Osteocyte (in vitro differentiated cells): ENCODE measurements at regions not wholly inside any gene's neighbourhood (a gene's known extent, or its start where the extent isn't known, plus 50 kb on each side); places are given as distances from the start of the nearest gene placed in this dataset.

Experiments used
- DNase-seq: peaks from one replicate; pipeline ENCODE4 v3.0.0; 2021; ENCODE audit warnings: mixed read lengths; ENCODE audit not compliant: unreplicated experiment; ENCODE audit errors: extremely low spot score
- H3K27ac Mint-ChIP-seq: one replicate; pipeline ENCODE4 v1.8.0; 2021; ENCODE audit warnings: mild to moderate bottlenecking, mixed read lengths; ENCODE audit not compliant: unreplicated experiment
- H3K27me3 Mint-ChIP-seq: one replicate; pipeline ENCODE4 v1.8.0; 2021; ENCODE audit warnings: mixed read lengths; ENCODE audit not compliant: unreplicated experiment
- H3K36me3 Mint-ChIP-seq: one replicate; pipeline ENCODE4 v1.8.0; 2021; ENCODE audit warnings: mixed read lengths; ENCODE audit not compliant: unreplicated experiment
- H3K4me1 Mint-ChIP-seq: one replicate; pipeline ENCODE4 v1.8.0; 2021; ENCODE audit warnings: mixed read lengths; ENCODE audit not compliant: unreplicated experiment
- H3K4me3 Mint-ChIP-seq: one replicate; pipeline ENCODE4 v1.8.0; 2021; ENCODE audit warnings: mild to moderate bottlenecking, moderate library complexity, mixed read lengths; ENCODE audit not compliant: unreplicated experiment
- H3K9me3 Mint-ChIP-seq: one replicate; pipeline ENCODE4 v1.8.0; 2021; ENCODE audit warnings: mixed read lengths; ENCODE audit not compliant: unreplicated experiment
- TF ChIP-seq, protein P1 (sequence below): fragments of 200-600 bp; sonication (generic); IDR thresholded peaks from 2 replicates; pipeline ENCODE4 v1.5.0; 2021; ENCODE audit warnings: antibody characterized with exemption, mild to moderate bottlenecking, moderate library complexity

DNA sequence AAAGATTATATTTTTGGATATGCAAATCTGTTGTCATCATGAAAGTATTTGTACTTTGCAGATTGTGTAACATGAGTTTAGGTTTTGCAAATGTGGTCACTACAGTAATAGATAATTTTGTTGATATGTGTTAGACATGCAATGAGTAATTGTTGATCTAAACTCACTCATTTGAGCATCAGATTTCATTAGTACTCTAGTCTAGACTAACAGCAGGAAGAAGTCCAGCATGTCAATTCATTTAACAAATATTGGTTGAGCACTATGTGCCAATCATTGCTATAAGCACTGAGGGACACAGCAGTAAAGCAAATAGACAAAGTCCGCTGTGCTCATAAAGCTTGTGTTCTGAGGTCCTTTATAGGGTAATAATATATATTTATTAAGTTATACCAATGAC, 350.0 kb downstream of the USP25 start:
- peaks cover 2% of the 10 kb centered on the region for H3K36me3 Mint-ChIP-seq
- no peaks in the 10 kb centered on the region for H3K27me3 Mint-ChIP-seq
- TF ChIP-seq, protein P1, sequence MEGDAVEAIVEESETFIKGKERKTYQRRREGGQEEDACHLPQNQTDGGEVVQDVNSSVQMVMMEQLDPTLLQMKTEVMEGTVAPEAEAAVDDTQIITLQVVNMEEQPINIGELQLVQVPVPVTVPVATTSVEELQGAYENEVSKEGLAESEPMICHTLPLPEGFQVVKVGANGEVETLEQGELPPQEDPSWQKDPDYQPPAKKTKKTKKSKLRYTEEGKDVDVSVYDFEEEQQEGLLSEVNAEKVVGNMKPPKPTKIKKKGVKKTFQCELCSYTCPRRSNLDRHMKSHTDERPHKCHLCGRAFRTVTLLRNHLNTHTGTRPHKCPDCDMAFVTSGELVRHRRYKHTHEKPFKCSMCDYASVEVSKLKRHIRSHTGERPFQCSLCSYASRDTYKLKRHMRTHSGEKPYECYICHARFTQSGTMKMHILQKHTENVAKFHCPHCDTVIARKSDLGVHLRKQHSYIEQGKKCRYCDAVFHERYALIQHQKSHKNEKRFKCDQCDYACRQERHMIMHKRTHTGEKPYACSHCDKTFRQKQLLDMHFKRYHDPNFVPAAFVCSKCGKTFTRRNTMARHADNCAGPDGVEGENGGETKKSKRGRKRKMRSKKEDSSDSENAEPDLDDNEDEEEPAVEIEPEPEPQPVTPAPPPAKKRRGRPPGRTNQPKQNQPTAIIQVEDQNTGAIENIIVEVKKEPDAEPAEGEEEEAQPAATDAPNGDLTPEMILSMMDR: no peak

GRCh38 chr21:16081304-16081703, 351.5 kb downstream of the USP25 start:
- Mint-ChIP-seq H3K9me3 (no peaks in the 10 kb centered on the region), H3K27ac (no peak overlapping the region), H3K36me3 (peaks cover 2% of the 10 kb centered on the region), H3K27me3 (no peaks in the 10 kb centered on the region), H3K4me1 (peaks cover 34% of the 10 kb centered on the region), H3K4me3 (no peak overlapping the region)
- TF ChIP-seq, protein P1: no peak
- no peak for DNase-seq

More for the DNA sequence above, 350.0 kb downstream of the USP25 start:
- Mint-ChIP-seq H3K4me3 (no peak overlapping the region), H3K4me1 (peaks cover 21% of the 10 kb centered on the region), H3K27ac (no peak overlapping the region), H3K9me3 (no peaks in the 10 kb centered on the region)
- no peak for DNase-seq

DNA sequence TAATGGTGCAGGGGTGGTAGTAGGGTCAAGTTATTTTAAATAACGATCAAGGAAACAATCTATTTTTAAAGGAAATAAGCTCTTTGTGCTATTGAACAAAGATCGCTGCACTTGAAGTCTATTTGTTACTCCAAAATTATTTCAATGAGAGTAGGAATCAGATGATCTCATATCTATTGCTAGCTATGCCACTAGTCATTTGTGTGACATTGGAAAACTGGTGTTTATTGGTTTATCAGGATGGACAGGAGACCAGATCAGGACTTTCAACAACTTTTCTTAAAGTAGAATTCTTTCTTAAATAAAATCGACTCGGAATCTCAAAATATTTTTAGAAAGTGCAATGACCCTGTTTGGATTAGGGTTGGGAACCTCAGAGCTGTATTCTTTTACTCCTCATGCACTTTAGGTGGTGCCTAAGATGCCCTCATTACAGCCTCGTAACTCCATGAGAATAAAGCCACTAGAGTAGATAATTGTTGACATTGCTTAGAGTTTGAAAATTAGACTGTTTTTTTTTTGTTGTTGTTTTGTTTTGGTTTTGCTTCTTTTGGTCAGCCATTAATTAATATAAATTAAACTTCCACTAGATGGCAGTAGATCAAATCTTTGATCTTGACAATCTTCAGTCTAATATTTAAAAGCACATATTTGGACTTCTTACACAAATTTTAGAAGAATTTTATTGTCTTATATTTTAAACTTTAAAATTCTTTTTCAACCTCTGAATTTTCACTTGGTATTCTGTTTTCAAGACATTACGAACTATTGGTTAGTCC, 352.4 kb downstream of the USP25 start:
- no peaks in the 10 kb centered on the region for H3K27me3 Mint-ChIP-seq
- H3K36me3 Mint-ChIP-seq: peaks cover 2% of the 10 kb centered on the region
- H3K4me3 Mint-ChIP-seq: no peak overlapping the region
- DNase-seq: no peak
- H3K4me1 Mint-ChIP-seq: peaks cover 42% of the 10 kb centered on the region
- H3K27ac Mint-ChIP-seq: no peak overlapping the region
- TF ChIP-seq, protein P1: peak; percentile 61
- H3K9me3 Mint-ChIP-seq: no peaks in the 10 kb centered on the region

DNA sequence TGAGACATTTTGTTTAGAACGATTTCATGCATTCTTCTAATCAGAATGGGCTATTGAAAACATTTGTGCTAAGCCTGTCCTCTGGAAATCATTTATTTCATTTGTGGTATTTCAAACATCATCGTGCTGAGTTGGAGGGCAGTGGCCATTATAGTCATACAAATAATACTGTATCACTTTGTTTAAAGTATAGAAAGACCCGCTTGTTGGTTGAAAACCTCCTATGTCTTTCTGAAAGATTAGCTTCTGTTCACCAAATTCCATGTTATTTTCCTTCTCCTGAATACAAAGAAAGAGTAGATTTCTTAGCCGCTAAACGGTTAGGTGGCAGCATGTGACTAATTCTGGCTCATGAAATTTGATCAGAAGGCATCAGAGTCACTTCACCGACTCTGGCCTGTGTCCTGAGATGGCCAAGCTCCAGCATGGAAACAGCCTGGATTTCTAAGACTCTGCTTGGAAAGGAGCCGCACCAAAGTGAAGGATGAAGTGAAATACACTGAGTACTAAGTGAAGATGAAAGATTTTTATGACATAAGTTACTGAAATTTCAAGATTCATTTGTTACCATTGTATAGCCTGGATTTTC, 355.1 kb downstream of the USP25 start:
- DNase-seq: no peak
- Mint-ChIP-seq H3K4me3 (no peak overlapping the region), H3K36me3 (peaks cover 2% of the 10 kb centered on the region), H3K27ac (no peak overlapping the region), H3K27me3 (no peaks in the 10 kb centered on the region), H3K4me1 (peaks cover 37% of the 10 kb centered on the region), H3K9me3 (no peaks in the 10 kb centered on the region)
- TF ChIP-seq, protein P1: no peak

GRCh38 chr21:16085421-16085820, 355.6 kb downstream of the USP25 start:
- no peaks in the 10 kb centered on the region for H3K27me3 Mint-ChIP-seq
- no peak for DNase-seq
- H3K36me3 Mint-ChIP-seq: peaks cover 2% of the 10 kb centered on the region
- TF ChIP-seq, protein P1: no peak
- H3K4me1 Mint-ChIP-seq: peaks cover 34% of the 10 kb centered on the region
- no peaks in the 10 kb centered on the region for H3K9me3 Mint-ChIP-seq
- no peak overlapping the region for H3K27ac Mint-ChIP-seq
- H3K4me3 Mint-ChIP-seq: no peak overlapping the region
